RWPE1 (cell line): ENCODE measurements at regions not wholly inside any gene's neighbourhood (a gene's known extent, or its start where the extent isn't known, plus 50 kb on each side); places are given as distances from the start of the nearest gene placed in this dataset.

Source experiments
- CTCF ChIA-PET: fragments of 350-600 bp; sonication (Branson Sonifier 250); formaldehyde crosslinking; extraction: SDS; loops from one replicate; lab custom pipeline; 2021; lab: Yijun Ruan, JAX
- POLR2A ChIA-PET: fragments of 400-600 bp; formaldehyde crosslinking; extraction: SDS; loops from one replicate; lab custom pipeline; 2020; ENCODE audit warnings: antibody characterized with exemption; ENCODE audit not compliant: low non-redundant PET; lab: Yijun Ruan, JAX
- DNase-seq: peaks from one replicate; pipeline ENCODE4 v3.0.0; 2012; ENCODE audit warnings: low spot score
- H3K27ac ChIP-seq: fragments of 450-650 bp; 2 replicates; pipeline ENCODE4 v1.5.1; 2017
- CTCF ChIP-seq: fragments of 450-650 bp; conservative IDR thresholded peaks from 2 replicates; pipeline ENCODE4 v1.5.1; 2017; ENCODE audit warnings: low read depth, mild to moderate bottlenecking

- POLR2A ChIA-PET = no interaction called here
- no peak overlapping the region for H3K27ac ChIP-seq
- TF ChIP-seq CTCF = no peak
- CTCF ChIA-PET = no interaction called here
- no peak for DNase-seq
Measured at GRCh38 chr14:65937960-65938316, 525.4 kb downstream of the FUT8 start.

- POLR2A ChIA-PET = no interaction called here
Measured at GRCh38 chr14:65938738-65939137, 526.2 kb downstream of the FUT8 start.

GRCh38 chr14:65939184-65939583 is 526.7 kb downstream of the FUT8 start:
- CTCF ChIA-PET = no interaction called here
- no peak overlapping the region for H3K27ac ChIP-seq
- no peak for TF ChIP-seq CTCF
- DNase-seq = no peak
- POLR2A ChIA-PET = no interaction called here

More at GRCh38 chr14:65938738-65939137, 526.2 kb downstream of the FUT8 start:
- DNase-seq = no peak
- CTCF ChIA-PET = no interaction called here
- TF ChIP-seq CTCF = no peak
- no peak overlapping the region for H3K27ac ChIP-seq

- peak; percentile 37 for DNase-seq
- no peak overlapping the region for H3K27ac ChIP-seq
- ChIA-PET POLR2A (no interaction called here), CTCF (interaction anchor here (0.6 kb wide), 1 partner anchor 71 kb away, joined by 4 read pairs; no protein-coding TSS in a partner anchor)
- no peak for TF ChIP-seq CTCF
Measured at GRCh38 chr14:65940056-65940735, 527.7 kb downstream of the FUT8 start.

GRCh38 chr14:65941091-65941490 is 528.6 kb downstream of the FUT8 start:
- no peak for TF ChIP-seq CTCF
- CTCF ChIA-PET = interaction anchor here (0.6 to 1.0 kb wide), 4 partner anchors 9 to 72 kb away, joined by 3 to 4 read pairs (median 3); no protein-coding TSS in a partner anchor
- POLR2A ChIA-PET = no interaction called here
- no peak for DNase-seq
- no peak overlapping the region for H3K27ac ChIP-seq

- H3K27ac ChIP-seq = no peak overlapping the region
- ChIA-PET POLR2A (no interaction called here), CTCF (no interaction called here)
- DNase-seq = no peak
- no peak for TF ChIP-seq CTCF
Measured at GRCh38 chr14:65943150-65943549, 530.6 kb downstream of the FUT8 start.
